GM21619 (cell line): ENCODE measurements at regions not wholly inside any gene's neighbourhood (a gene's known extent, or its start where the extent isn't known, plus 50 kb on each side); places are given as distances from the start of the nearest gene placed in this dataset.

ENCODE experiments used
- ATAC-seq: cut with Tn5 transposase; IDR thresholded peaks from one replicate; pipeline ENCODE4 v1.9.1; 2021; ENCODE audit not compliant: unreplicated experiment

DNA sequence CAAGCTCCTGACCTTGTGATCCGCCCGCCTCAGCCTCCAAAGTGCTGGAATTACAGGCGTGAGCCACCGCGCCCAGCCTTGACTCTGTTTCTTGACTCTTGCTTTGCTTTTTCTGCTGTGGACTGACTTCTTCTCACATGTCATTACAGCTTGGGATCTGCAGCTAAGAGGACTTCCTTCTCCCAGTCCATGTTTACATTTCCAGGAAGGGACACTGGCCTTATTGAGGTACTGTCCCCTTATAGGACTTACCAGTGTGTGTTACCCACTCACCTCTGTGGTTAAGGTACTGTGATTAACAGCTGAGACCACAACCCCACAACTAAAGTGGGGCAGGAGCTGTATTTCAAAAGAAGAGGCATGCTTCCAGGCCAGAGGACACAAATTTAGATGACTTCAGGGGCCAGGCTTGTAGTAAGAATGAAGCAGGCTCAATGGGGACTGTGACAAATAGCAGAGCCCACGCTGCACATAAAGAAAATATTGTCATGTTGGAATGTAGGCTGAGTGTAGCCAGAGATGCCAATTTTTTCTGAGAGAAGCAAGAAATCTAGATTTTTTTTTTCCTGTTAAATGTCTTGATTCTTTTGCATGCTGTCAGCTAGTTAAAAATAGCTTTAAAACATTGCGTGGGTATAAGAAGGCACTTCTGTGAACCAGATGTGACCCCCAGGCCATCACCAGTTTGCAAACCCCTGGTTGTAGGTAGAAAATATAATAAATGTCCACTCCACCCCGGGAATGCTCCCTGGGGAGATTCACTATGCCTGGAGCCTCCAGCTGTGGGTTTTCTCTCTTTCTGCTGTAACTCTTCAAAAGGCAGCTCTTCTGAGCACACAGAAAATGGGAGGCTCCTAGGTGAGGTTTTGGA is 75.0 kb downstream of the PTPDC1 start:
- no peak for ATAC-seq

GRCh38 chr9:94160594-94161501 is 76.6 kb downstream of the PTPDC1 start:
- ATAC-seq, result no peak

DNA sequence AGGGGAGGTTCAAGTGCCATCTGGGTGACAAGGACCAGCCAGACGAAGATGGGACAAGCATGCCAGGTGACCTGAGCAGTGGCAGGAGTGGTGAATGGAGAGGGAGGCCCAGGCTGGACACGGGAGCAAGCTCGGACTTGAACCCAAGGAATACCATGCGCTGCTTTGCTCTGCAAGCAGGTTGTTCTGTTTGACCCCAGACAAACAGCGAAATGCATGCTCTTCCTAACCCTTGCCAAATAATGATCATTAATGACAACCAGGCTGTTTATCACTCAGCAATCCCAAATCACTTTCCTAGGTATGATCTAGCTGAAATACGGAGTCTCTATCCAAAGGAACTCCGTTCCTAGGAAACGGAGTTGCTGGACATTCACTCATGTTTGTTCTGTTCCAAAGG is 77.4 kb downstream of the PTPDC1 start:
- ATAC-seq, result no peak

- ATAC-seq, result no peak
These were observed 80.7 kb downstream of the PTPDC1 start for GRCh38 chr9:94164806-94165549.

DNA sequence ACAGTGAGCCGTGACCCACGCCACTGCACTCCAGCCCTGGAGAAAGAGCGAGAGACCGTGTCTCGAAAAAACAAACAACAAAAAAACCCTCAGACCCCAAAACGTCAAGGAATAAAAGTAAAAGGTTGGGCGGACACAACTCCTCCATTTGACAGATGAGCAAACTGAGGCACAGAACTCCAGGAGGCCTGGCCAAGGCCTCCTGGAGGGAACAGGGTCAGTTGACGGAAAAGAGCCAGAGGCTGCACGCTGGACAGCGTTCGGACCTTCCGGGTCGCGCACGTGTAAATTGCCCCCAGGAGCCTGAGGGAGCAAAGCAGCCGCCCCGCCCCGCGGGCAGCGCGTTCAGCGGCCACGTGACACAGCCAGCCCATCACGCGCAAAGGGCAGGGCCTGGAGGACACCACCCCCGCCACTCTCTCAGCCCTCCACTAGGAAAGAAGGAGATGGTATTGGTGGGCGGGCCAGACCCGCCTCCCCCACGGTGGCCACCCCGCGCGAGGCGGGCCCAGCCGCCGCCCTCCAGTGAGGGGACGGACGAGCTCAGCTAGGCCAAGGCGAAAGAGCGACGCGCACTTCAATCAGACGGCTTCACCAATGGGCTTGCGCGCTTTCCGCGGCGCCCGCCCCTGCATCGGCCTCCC is 81.5 kb downstream of the PTPDC1 start:
- ATAC-seq, result peak; percentile 84

DNA sequence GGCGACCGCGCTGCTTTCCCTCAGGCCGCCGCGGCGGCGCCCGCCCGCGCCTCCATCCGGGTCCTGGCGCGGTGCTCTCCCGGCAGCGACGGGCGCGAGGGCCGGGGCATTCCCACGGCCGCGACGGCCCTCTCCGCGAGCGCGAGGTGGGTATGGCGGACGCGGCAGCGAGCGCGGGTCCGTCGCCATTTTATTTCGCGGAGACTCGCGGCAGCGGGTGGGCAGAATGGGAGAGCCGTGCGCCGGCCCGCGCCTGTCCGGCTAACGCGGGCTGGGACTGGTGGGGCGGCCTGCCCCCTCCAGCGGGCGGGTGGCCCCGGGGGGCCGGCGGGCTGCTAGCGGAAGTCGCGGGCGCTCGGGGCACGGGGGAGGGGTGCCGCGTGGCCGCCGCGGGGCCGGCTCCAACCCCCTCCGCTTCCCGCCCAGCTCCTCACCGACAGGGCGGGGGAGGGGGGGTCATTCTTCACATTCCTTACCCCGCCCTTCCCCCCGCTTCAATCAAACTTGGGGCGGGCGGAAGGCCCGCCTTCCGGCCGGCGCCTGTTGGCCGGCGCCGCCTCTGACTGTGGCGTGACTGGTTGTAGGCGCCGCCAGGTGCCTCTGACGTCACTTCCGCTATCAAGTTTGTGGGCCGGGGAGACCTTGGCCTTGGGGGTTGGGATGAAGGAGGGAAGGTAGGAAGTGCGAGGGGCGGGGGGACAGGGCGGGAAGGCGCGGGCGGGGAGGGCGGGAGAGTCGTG is 82.1 kb downstream of the PTPDC1 start:
- ATAC-seq, result peak; percentile 55

DNA sequence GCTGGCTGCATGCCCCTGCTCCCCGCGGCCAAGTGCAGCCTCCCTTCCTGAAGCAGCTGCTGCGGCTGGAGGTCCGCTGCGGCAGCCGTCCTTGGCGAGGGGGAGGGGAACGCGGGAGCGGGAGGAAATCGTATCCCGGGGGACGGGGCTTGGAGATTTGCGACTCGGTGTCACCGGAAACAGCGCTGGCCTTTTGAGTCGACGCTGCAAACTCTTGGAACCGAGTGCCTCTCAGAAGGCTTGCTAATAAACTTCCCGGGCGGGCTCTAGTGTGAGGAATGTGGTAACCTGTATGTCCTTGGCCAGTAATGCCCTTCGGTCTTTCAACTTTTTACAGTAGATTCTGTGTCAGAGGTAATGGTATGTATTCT is 82.7 kb downstream of the PTPDC1 start:
- no peak for ATAC-seq

GRCh38 chr9:94167376-94167890 is 83.2 kb downstream of the PTPDC1 start:
- no peak for ATAC-seq

GRCh38 chr9:94168203-94169000 is 84.1 kb downstream of the PTPDC1 start:
- ATAC-seq, result no peak

DNA sequence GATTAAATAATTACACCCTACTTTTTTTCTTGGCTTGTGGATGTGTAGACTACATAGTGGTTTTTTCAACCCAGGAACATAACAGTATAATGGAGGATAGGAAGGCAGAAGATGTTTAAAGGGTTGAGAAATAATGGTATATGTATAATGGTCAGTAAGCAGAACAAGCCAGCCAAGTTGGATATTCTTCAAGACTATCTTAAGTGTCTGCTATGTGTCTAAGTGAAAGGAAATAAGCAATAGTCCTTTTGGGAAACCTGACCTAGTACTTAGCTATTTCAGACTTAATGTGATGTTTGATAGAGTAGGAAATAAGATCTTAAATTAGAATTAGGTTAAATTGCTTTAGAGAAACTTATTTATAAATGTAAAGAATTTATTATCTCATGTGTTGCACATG is 85.7 kb downstream of the PTPDC1 start:
- no peak for ATAC-seq

DNA sequence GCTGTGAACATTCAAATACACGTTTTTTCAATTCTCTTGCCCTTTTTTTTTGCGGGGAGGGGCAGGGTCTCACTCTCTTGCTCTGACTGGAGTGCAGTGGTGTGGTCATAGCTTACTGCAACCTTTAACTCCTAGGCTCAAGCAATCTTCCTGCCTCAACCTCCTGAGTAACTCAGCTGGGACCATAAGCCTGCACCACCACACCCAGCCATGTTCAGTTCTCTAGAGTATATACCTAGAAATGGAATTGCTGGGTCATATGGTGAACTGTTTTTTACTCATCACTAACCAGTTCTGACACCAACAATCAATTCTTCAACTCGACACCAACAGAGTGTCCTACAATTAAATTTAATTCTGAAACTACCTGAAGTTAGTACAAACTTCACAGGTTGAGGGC is 85.5 kb upstream of the ZNF169 start:
- ATAC-seq, result no peak

GRCh38 chr9:94174164-94174563 is 84.9 kb upstream of the ZNF169 start:
- no peak for ATAC-seq

DNA sequence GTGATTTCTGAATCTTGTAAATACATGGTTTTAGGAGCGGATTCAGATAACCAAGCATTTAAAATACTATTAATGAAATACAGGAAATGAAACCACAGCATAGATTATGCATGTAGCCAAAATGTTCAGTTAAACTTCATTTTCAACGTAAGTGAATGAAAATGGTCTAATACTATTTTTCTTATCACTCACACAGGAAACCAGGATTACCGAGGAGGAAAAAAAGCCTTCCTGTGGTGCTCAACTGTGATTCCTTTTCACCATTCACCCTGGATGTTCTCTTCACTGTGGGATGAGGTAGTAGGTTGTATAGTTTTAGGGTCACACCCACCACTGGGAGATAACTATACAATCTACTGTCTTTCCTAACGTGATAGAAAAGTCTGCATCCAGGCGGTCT is 83.4 kb upstream of the ZNF169 start:
- ATAC-seq, result no peak

- no peak for ATAC-seq
These were observed 82.5 kb upstream of the ZNF169 start for GRCh38 chr9:94176608-94177007.

GRCh38 chr9:94178927-94179326 is 80.2 kb upstream of the ZNF169 start:
- peak; percentile 77 for ATAC-seq

DNA sequence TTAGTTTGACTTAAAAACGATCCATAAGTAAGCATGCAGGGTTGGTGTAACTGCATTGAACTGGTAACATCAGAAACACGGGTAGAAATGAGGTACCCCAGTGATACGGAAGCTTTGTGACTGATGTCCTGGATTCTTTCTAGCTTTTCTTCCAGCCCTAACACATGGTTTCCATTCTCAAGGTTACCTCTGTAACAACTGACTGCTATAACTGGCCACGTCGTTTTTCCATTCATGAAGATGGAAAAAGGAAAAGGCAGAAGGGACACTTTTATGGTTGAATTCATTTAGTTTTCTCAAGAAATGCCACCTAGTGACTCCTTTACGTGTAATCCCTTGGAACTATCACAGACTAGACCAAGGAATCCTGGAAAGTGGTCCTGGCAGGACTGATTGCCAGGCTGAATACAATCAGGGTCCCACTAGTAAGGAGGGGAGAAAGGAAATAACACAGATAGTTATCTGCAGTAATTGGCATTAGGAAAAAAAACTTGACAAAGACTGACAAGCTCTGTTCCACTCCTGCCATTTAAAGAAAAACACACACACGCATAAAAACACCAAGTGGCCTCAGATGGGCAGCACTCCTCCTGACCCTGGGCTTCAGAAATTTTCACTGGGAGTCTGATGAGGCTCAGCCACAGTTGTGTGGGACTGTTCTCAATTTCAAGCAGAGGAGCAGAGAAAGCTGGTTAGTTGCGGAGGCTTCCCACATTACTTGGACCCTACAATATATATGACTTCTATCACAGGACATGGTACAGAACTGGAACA is 77.5 kb upstream of the ZNF169 start:
- no peak for ATAC-seq

- no peak for ATAC-seq
These were observed 76.6 kb upstream of the ZNF169 start for GRCh38 chr9:94182532-94182931.

- no peak for ATAC-seq
These were observed 75.7 kb upstream of the ZNF169 start for GRCh38 chr9:94183240-94183999.
